T-helper 1 cell (primary cell): ENCODE measurements at regions not wholly inside any gene's neighbourhood (a gene's known extent, or its start where the extent isn't known, plus 50 kb on each side); places are given as distances from the start of the nearest gene placed in this dataset.

Experiments
- DNase-seq, 5 donors: peaks; one replicate each; pipeline ENCODE4 v3.0.0-alpha.2; 2012 to 2020

DNA sequence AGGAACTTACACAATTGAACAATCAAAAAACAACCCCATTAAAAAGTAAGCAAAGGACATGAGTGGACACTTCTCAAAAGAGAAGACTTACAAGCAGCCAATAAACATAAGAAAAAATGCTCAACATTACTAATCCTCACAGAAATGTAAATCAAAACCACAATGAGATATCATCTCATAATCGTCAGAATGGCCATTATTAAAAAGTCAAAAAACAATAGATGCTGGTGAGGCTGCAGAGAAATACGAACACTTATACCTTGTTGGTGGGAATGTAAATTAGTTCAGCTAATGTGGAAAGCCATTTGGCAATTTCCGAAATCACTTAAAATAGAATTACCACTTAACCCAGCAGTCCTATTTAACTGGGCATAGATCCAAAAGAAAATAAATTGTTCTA, 301.9 kb upstream of the KCNJ16 start:
- no peak for DNase-seq

DNA sequence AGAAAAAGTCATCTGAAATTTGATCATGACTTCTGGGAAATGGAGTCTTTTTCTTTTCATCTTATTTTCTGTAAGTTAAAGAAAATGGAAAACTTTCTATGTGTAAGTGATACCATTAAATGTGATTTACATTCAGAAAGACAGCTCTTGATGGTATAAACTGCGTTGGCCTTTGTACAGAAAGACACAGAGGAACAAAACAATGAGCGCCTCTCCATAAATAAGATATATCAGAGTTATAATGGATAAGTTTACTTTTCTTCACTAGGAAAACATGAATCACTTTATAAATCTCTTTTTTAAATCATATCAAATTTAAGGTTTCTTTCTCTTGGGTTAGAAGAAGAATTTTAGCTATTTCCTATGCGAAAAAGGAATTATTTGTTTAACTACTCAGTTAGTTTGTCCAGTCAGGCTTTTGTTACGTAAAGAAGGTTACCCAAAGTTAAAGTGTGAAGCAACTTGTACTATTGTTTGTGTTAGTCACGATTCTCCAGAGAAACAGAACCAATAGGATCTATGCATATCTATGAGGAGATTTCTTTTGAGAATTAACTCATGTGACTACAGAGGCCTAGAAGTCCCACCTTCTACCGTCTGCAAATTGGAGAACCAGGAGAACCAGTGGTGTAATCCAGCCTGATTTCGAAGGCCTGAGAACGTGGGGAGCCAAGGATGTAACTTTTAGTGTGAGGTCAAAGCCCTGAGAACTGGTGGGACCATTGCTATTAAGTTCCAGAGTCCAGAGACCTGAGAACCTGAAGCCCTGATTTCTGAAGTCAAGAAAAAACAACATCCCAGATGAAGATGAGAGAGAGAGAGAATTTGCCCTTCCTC, 295.4 kb upstream of the KCNJ16 start:
- DNase-seq = no peak

DNA sequence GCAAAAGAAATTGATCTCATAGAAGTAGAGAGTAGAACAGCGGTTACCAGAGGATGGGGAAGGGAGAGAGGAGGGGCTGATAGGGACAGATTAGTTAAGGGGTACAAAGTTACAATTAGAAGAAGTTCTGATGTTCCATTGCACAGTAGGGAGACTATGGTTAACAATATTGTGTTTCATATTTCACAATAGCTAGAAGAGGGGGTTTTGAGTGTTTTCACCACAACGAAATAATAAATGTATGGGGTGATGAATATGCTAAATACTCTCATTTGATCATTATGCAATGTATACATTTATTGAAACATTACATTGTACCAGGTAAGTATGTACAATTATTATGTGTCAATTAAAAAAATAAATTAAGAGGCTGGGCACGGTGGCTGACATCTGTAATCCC, 291.2 kb upstream of the KCNJ16 start:
- no peak for DNase-seq

DNA sequence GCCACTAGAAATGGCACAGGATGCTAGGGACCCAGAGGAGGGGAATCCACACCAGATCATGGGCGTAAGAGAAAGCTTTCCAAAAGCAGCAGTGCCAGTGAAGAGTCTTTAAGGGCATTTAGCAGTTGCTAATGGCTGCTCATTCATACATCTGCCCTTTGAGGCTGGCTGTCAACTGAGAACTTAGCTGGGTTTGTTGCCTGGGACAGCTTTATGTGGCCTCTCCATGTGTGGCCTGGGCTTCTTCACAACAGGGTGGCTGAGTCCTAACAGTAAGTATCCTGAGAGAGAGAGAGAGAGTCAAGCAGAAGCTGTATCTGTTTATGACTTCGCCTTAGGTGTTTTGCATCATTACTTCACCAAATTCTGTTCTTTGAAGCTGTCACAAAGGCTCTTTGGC, 286.1 kb upstream of the KCNJ16 start:
- no peak for DNase-seq

DNA sequence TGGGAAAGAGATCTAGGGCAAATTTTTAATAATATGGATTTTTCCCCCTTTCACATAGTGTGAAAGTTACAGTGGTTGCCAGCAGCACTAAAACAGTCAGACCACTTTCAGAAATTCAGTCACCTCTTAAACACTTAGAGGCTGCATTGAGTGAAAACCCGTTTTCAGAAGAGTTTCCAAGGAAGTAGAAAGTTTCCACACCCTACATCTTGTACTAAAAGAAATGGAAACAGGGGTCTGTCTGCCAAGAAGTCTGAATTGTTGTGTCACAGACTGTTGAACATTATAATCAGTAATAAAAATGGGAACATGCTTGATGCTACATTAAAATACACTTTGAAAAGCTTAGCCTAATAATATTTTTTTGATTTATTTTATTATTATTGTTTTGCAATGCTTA, 278.9 kb upstream of the KCNJ16 start:
- no peak for DNase-seq

DNA sequence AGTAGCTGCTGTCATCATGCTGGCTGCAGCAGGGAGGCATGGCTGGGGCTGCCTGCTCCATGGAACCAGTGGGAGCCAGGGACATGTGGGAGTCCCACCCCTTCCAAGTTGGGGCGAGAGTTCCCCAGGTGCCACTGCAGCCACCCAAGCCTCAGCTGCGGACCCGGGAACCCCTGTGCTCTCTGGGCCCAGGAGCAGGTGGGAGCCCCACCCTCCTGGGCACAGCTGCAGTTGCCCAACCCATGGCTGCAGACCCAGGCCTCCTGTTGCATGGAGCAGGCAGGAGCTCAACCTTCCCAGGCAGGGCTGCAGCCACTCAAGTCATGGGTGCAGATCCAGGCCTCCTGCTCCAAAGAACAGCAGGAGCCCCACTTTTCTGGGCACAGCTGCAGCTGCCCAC, 274.2 kb upstream of the KCNJ16 start:
- DNase-seq = no peak

DNA sequence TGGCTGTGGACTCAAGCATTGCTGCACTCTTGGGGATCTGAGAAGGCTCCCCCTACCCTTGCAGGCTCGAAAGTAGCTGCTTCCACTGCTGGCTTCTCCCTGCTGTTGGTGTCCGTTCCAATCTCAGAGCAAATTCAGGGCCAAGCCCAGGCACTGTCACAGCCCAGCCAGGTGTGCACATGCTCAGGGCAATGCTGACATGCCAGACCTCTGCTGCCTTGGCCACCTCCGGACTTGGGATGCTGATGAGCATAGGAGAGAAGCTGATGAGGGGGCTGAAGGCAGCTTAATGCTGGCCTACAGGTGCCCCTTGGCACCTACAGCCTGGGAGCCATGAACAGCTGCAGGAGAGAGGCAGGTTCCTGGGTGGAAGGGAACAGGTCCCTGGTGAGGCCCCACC, 273.7 kb upstream of the KCNJ16 start:
- no peak for DNase-seq

DNA sequence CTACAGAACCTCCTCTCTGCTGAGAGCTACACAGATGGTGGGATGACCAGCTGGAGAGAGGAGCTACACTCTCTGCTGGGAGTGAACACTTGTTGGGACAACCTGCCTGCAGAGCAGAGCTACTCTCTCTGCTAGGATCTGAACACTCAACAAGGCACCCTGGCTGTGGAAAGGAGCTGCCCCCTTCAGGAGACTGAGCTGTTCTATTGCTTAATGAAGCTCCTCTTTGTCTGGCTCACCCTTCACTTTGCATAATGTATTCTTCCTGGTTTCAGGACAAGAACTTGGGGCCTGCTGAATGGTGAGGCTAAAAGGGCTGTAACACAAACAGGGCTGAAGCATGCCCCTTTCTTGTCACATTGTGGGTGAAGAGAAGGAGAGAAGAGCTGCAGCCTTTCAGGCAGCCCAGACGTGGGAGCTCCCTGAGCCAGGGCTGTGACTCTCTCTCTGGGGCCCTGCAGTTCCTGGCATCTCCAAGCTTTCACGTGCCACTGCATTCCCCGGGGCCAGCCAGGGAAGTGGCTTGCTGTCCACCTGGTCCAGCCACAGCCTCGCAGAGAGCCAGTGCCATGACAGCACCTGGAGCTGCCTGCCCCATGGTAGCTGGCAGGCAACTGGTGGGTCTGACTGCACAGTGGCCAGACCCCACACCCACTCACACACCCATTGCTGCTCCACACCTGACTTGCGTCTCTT, 272.8 kb upstream of the KCNJ16 start:
- DNase-seq = no peak

DNA sequence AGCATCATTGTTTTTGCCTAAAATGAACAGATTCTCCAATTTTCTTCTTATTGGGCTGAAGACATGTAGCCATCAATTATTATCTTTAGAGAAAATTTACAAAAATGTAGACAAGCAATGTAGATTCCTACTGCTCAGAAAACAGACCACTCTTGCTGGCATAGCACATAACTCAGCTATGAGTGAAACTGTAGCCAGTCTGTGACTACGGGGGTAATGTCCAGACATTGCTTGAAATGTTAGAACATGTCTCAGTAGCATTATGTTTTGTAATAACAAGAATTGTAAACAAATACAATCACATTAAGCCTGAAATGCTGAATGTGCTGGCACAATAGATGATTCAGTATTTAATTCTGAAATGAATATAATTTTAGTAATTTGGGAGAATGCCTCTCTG, 265.7 kb upstream of the KCNJ16 start:
- DNase-seq = no peak

DNA sequence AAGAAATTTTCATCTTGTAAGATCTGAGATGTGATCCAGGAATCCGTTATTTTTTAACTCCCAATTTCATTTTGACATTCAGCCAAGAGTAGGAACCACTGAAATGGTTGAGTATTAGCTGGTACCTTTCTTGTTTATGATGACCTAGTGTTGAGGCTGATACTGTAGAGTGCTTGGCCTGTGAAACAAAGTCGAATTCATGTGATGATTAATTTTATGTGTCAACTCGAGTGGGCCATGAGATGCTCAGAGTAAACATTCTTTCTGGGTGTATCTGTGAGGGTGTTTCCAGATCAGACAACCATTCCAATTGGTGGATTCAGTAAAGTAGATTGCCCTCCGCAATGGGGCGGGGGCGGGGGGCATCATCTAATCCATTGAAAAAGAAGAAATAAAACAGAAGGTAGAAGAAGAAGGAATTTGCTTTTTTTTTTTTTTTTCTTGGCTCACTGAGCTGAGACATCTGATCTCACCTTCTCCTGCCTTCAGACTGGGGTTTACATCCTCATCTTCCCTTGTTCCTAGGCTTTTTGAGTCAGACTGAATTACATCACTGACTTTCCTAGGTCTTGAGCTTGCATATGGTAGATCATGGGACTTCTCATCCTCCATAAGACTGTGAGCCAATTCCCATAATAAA, 264.6 kb upstream of the KCNJ16 start:
- DNase-seq = no peak

DNA sequence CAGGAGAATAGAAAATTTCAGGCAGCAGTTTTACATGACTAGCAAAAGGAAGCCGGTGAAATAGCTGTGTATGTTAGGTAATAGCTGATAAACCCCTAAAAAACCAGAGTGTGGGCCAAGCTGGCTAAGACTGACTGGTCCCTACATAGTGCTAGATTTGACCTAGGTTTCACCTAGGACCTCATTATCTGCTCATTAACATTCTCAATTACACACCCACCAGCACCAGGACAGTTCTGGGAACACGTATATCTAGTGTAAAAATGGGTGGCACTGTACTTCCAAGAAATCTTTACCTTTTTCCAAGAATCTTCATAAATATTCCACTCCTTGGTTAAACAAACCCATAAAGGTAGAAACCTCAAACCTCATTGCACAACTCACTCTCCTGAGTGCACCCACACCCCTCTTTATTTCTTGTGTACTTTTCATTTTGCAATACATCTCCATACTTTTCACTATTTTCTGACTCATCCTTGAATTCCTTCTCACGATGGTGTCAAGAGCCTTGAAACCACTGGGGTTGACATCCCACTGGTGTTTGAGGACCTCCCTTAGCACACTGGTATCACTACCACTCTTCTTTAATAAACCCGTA, 262.7 kb upstream of the KCNJ16 start:
- DNase-seq = no peak

DNA sequence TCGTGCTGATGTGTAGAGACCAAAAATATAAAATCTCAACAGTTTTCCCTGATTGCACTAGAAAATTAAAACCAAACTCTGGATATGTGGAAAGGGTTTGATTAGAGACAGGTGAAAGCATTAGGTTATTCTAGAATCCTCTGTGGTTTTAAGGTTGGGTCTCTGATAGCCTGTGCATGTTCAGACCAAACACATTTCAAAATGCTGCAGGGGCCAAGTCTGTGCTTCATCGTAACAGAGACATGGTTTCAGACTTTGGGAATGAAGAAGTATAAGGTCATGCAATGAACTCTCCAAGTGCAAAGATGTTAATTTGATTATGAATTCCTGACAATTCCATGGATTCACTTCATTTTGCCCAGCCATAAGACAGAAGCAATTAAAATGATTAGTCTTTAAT, 261.0 kb upstream of the KCNJ16 start:
- no peak for DNase-seq

DNA sequence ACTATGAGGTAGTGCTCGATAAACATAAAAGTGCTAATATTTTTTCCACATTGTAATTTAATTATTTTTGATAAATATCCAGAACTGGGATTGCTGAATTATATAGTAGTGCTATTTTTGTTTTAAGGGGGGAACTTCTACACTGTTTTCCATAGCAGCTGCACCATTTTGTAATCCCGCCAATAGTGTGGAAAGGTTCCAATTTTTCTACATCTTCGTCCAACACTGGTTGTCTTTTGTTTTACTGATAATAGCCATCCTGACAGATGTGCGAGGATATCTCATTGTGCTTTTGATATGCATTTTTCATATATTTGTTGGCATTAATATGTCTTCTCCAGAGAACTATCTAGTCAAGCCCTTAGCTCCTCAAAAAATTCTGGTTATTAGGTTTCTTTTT, 259.6 kb upstream of the KCNJ16 start:
- no peak for DNase-seq

DNA sequence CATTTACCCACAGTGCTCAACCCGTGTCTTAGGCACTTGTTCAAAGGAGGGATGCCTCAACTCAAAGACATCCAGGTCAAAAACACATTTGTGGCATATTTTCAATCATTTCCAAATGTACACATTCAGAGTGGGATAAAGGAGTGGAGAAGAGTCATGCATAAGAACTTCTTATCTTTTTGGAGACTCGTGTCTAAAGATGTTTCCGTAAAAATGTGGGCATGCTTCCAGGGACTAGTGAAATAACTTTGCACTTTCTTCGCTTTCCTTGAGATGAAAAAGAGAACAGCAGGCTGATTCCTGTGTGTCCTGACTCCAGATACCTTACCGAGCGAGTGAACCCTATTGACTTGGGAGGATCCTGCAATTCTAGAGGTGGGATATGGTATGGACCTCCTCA, 256.6 kb upstream of the KCNJ16 start:
- DNase-seq = no peak

DNA sequence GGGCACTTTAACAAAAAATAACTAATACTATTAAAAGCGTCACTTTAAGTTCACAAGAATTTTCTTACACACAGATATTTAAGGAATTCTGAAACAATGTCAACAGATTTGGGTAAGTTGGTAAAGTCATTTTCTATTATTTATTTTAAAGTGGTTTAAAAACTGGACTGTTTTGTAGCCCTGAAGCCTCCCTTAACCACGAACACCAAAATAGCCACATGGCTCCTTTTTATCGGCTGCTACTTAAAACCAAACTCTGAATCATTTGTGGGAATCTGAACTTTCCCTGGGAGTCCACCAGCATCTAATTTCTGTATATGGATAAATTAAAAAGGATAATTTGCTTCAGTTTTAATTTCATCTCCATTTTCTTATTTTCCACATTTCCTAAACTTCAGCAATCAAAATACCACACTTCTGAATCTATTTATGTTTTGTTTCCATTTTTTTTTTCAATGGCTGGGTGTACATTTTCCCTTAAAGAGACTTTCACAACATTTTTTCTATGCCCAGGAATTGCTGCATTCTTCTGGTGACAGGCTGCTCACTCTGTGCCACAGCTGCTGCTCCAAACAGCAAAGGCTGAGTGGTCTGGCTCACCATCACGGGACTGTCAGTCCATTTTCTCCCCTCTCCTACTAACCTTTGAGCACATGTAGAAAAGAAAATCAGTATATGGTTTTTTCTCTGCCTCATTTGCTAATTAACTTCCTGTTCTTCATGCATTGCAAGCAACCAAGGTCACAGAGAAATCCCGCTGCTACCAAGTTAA, 255.5 kb upstream of the KCNJ16 start:
- no peak for DNase-seq

DNA sequence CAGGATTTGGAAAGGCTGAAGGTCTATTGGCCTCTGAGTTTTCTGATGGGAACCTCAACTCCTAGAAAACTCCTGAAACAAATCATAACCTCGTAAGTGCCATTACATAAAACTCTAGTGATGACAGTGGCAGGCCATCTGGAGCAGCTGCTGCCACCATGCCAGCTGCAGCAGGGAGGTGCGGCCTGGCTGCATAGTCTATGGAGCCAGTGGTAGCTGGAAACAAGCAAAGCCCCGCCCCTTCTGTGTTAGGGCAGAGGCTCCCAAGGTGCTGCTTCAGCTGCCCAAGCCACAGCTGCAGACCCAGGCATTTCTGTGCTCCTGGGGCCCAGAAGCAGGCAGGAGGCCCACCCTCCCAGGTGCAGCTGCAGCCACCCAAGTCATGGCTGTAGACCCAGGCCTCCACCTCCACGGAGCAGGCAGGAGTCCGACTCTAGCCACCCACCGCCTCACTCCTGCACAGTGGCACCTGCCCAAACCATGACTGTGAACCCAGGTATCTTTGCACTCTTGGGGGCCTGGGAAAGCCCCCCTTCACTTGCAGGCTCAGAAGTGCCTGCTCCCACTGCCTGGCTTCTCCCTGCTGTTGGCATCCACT, 254.1 kb upstream of the KCNJ16 start:
- no peak for DNase-seq

DNA sequence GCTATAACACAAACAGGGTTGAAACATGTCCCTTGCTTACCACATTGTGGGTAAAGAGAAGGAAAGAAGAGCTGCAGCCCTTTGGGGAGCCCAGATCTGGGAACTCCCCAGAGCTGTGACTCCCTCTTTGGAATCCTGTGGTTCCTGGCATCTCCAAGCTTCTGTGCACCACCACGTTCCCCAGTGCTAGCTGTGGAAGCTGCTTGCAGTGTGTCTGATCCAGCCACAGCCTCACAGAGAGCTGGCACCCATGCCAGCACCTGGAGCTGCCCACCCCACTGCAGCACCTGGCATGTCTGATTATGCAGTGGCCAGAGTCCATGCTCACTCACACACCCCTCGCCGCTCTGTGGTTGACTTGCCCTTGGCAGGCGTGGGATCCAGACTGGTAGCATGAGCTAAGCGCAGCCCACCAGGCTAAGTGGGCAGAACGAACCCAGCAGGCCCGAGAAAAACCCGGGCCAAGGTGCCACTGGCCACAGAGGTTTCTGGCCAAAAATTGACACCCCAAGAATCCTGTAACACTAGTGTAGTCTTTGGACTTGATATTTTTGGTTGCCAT, 252.6 kb upstream of the KCNJ16 start:
- DNase-seq = no peak

DNA sequence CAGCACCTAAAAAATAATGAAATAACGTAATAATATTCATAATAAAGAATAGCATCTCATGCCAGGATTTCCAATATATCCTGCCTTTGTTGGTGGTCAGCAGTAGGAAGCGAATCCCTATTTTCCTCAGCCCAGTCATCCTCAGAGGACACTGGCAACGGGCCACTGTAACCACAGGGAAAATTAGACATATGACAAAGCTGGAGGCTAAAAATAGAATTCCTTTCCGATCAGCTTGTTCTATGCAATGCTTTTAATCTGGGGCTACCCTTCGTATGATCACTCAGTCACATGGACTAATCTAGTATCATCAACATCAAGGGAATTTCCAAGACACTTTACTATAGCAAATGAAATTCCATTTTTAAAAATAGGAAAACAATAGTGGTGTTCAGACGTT, 246.9 kb upstream of the KCNJ16 start:
- DNase-seq = no peak

DNA sequence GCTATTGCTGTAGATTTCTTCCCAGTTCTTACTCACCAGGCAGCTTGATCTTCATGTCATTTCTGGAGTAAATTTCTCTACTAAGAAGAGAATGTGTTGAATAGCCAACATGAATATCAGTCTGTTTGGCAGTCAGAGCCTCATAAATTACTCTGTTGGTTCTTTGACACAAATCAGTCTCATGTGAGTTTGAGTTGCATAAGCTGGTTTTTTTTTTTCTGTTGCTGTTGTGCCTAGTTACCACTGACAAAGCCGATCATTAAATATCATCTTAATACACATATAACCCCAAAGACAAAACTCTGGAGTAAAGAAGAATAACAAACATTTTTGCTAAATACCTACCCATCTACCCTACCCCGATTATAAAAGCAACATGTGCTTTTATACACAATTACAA, 240.5 kb upstream of the KCNJ16 start:
- no peak for DNase-seq

DNA sequence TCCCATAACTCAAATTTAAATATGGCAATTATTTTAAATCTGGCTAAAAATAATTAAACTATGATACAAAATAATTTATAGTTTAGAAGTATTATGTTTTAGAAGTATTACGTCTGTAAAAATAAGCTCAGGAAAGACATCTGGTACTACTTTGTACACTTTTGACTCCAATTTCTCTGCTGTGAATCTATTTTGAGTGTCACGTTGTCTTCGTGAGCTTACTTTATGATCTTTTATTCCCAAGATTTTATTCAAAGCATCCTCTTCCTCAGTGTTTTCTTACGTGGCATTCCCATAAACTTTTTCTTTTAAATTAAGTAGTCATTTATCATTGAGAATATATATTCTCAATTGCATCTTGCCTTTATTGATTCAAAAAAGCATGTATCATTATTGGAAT, 223.3 kb upstream of the KCNJ16 start:
- DNase-seq = no peak

DNA sequence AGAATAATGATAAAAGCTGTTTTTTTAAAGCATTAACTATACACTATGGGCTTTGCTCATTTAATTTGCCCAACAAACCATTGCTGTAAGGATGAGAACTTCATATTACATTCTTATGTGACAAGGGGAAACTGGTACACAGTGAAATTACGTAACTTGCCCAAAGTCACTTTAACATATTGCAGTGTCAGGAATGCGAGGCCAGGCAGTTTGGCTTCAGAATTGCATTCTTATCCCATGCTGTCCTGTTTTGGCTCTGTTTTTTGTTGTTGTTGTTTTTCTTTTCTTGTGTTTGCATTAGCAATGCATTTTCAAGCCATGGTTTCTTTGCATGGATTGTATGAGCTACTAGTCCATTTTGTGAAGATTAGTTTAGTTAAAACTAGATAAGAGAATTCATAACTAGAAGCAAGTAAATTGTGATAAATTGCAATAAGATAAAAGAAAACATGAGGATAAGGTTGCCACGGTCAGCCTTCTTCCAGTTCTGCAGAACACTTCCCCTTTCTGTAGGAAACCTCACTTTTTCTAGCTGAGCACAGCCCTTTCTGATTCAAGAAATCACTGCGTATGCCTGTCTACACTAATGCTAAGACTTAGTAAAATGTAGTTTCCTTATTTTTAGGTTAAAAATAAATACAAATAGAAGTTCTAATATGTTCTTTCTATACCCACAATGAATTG, 221.3 kb upstream of the KCNJ16 start:
- DNase-seq = no peak
